ENCODE measurements at regions not wholly inside any gene's neighbourhood (a gene's known extent, or its start where the extent isn't known, plus 50 kb on each side); places are given as distances from the start of the nearest gene placed in this dataset.

- POLR2A ChIA-PET: no interaction called here
- Histone ChIP-seq H3K9me3 (ENCODE audit: control insufficient read depth in 1 of 2, insufficient read depth in 1 of 2, low read depth in 1 of 2, low read length in 2 of 2) (peaks cover 35 to 51% of the 10 kb centered on the region in 2 experiments; a peak in 2 of 4 replicates), H3K4me2 (ENCODE audit: low read length) (no peak overlapping the region), H3K4me1 (ENCODE audit: control insufficient read depth in 1 of 2, insufficient read depth in 2 of 2, low read length in 2 of 2) (no peaks in the 10 kb centered on the region), H3K36me3 (ENCODE audit: control insufficient read depth in 1 of 2, insufficient read depth in 2 of 2, low read length in 2 of 2) (no peaks in the 10 kb centered on the region), H3K9me2 (ENCODE audit: insufficient read depth) (no peaks in the 10 kb centered on the region), H4K20me1 (ENCODE audit: insufficient read depth) (no peaks in the 10 kb centered on the region), H3K27me3 (ENCODE audit: insufficient read depth, low read length) (no peaks in the 10 kb centered on the region), H3K9ac (ENCODE audit: low read length) (no peak overlapping the region), H3K4me3 (replicated peaks in 1 of 2; ENCODE audit: low read depth in 1 of 2, low read length in 2 of 2) (no peak overlapping the region), H2AFZ (ENCODE audit: low read depth, low read length, poor library complexity, severe bottlenecking) (no peak overlapping the region), H3K27ac (ENCODE audit: low read depth, low read length) (no peak overlapping the region), H3K79me2 (ENCODE audit: insufficient read depth, low read length) (no peaks in the 10 kb centered on the region)
- intact Hi-C loops (cut with micrococcal nuclease): no loop called here
- DNase-seq (ENCODE audit: low read depth, low spot score): no peak
- RAD21 ChIA-PET (ENCODE audit: low non-redundant PET in 1 of 2, low total read pairs in 2 of 2, uncharacterized antibody in 2 of 2, unreplicated experiment in 2 of 2): no interaction called here
- TF ChIP-seq POLR2A (IDR thresholded peaks at IDR 0.05; ENCODE audit: borderline replicate concordance, extremely low read depth, insufficient read depth, insufficient read length) (no peak), ELF1 (IDR thresholded peaks at IDR 0.05; ENCODE audit: borderline replicate concordance, low read depth) (no peak), CTCF (IDR thresholded peaks at IDR 0.05 in 2 of 3, conservative IDR thresholded peaks at IDR 0.05 in 1 of 3; ENCODE audit: borderline replicate concordance in 1 of 3, insufficient read depth in 1 of 3, low read depth in 2 of 3, low read length in 2 of 3) (no peak), RAD21 (IDR thresholded peaks at IDR 0.05; ENCODE audit: low read depth) (no peak), ZFX (IDR thresholded peaks at IDR 0.05) (no peak), ATF3 (IDR thresholded peaks at IDR 0.05) (no peak), JUND (IDR thresholded peaks at IDR 0.05) (no peak), CBX3 (IDR thresholded peaks at IDR 0.05; ENCODE audit: low read depth) (no peak), EGR1 (IDR thresholded peaks at IDR 0.05; ENCODE audit: low read depth) (no peak), FOSL1 (IDR thresholded peaks at IDR 0.05; ENCODE audit: low read depth) (no peak), SP1 (IDR thresholded peaks at IDR 0.05; ENCODE audit: low read depth) (no peak), SIN3A (IDR thresholded peaks at IDR 0.05; ENCODE audit: low read depth) (no peak), ZNF274 (IDR thresholded peaks at IDR 0.05; ENCODE audit: low read depth, low read length) (no peak), ZBTB33 (IDR thresholded peaks at IDR 0.05; ENCODE audit: extremely low read depth, insufficient replicate concordance, low read length) (no peak), TCF7L2 (IDR thresholded peaks at IDR 0.05; ENCODE audit: borderline replicate concordance, extremely low read depth, insufficient read depth, insufficient read length) (no peak), EZH2phosphoT487 (IDR thresholded peaks at IDR 0.05; ENCODE audit: borderline replicate concordance) (no peak)
- CTCF ChIA-PET: no interaction called here
- ATAC-seq: no peak
- BruUV-seq (replicated peaks): no TSS peak
These were observed 451.5 kb upstream of the SORCS1 start for GRCh38 chr10:107616031-107616430.

All from HCT116 (cell line).